H1 (cell line): ENCODE measurements at regions not wholly inside any gene's neighbourhood (a gene's known extent, or its start where the extent isn't known, plus 50 kb on each side); places are given as distances from the start of the nearest gene placed in this dataset.

ENCODE experiments used
- CTCF ChIA-PET: fragments of 300-600 bp; sonication (Branson Sonifier 250); formaldehyde crosslinking; loops from one replicate; lab custom pipeline; 2021; ENCODE audit not compliant: partially characterized antibody; lab: Charles Lee
- POLR2A ChIA-PET: fragments of 300-600 bp; sonication (Branson Sonifier 250); formaldehyde crosslinking; loops from one replicate; lab custom pipeline; 2021; ENCODE audit warnings: inconsistent platforms; ENCODE audit not compliant: partially characterized antibody; lab: Charles Lee
- DNase-seq, 2 experiments: peaks; one replicate each; pipeline versions ENCODE4 v3.0.0 to v3.0.0-alpha.2; 2010 to 2022; ENCODE audit warnings: low spot score in 2 of 2, low read depth in 1 of 2, mixed read lengths in 1 of 2
- FAIRE-seq: peaks from 2 replicates; lab custom pipeline; 2011; peaks lifted over from hg19 to GRCh38; lab: Jason Lieb, UNC
- H2AFZ ChIP-seq: 2 replicates; pipeline ENCODE4 v1.8.1; 2012; ENCODE audit warnings: low read length, inconsistent platforms
- H2AK5ac ChIP-seq: 2 replicates; pipeline ENCODE4 v1.6.1; 2013; ENCODE audit warnings: low read depth, low read length
- H2BK120ac ChIP-seq: replicated peaks from 2 replicates; pipeline ENCODE3; 2013; ENCODE audit warnings: low read depth, low read length, inconsistent platforms
- H2BK12ac ChIP-seq: 2 replicates; pipeline ENCODE4 v1.6.1; 2013; ENCODE audit warnings: low read depth, low read length
- H2BK15ac ChIP-seq: 2 replicates; pipeline ENCODE4 v1.6.1; 2013; ENCODE audit warnings: low read length
- H2BK20ac ChIP-seq: 2 replicates; pipeline ENCODE4 v1.6.1; 2013; ENCODE audit warnings: low read length
- H2BK5ac ChIP-seq: 2 replicates; pipeline ENCODE4 v1.6.1; 2013; ENCODE audit warnings: low read depth, low read length
- H3K14ac ChIP-seq: 2 replicates; pipeline ENCODE4 v1.6.1; 2013; ENCODE audit warnings: inconsistent platforms; ENCODE audit not compliant: insufficient read length
- H3K18ac ChIP-seq: 2 replicates; pipeline ENCODE4 v1.6.1; 2013; ENCODE audit warnings: low read length; ENCODE audit errors: extremely low read depth
- H3K23ac ChIP-seq: 2 replicates; pipeline ENCODE4 v1.6.1; 2013; ENCODE audit warnings: inconsistent platforms; ENCODE audit not compliant: insufficient read length
- H3K23me2 ChIP-seq: 2 replicates; pipeline ENCODE4 v1.6.1; 2013; ENCODE audit warnings: low read depth, low read length
- H3K27ac ChIP-seq: 2 replicates; pipeline ENCODE4 v1.6.1; 2011; ENCODE audit warnings: low read depth, low read length, inconsistent platforms
- H3K27me3 ChIP-seq, 4 experiments: replicated peaks in 1 of 4; 1 replicate in 1 of 4; 2 replicates in 3 of 4; pipeline versions ENCODE4 v1.6.1 to v1.8.1; 2011 to 2013; ENCODE audit warnings: low read length in 3 of 4, mild to moderate bottlenecking in 3 of 4, inconsistent platforms in 2 of 4, mixed read lengths in 2 of 4, moderate library complexity in 1 of 4; ENCODE audit not compliant: control insufficient read depth in 3 of 4, insufficient read depth in 3 of 4; ENCODE audit errors: extremely low read depth in 1 of 4
- H3K36me3 ChIP-seq, 4 experiments: 2 replicates each; pipeline versions ENCODE4 v1.6.1 to v1.8.1; 2011 to 2013; ENCODE audit warnings: mild to moderate bottlenecking in 4 of 4, low read length in 3 of 4, moderate library complexity in 2 of 4, control low read depth in 1 of 4, inconsistent platforms in 1 of 4; ENCODE audit not compliant: insufficient read depth in 4 of 4, control insufficient read depth in 2 of 4
- H3K4ac ChIP-seq: replicated peaks from 2 replicates; pipeline ENCODE3; 2013; ENCODE audit warnings: low read length, low read depth, mixed read lengths, inconsistent platforms; ENCODE audit not compliant: insufficient read length
- H3K4me1 ChIP-seq, 4 experiments: replicated peaks in 1 of 4; 1 replicate in 1 of 4; 2 replicates in 3 of 4; pipeline versions ENCODE4 v1.6.1 to v1.8.1; 2011 to 2013; ENCODE audit warnings: low read length in 3 of 4, inconsistent platforms in 2 of 4, mixed read lengths in 1 of 4; ENCODE audit not compliant: insufficient read depth in 4 of 4, control insufficient read depth in 3 of 4
- H3K4me2 ChIP-seq, 2 experiments: 2 replicates each; pipeline versions ENCODE4 v1.6.1 to v1.8.1; 2011 to 2013; ENCODE audit warnings: low read depth in 2 of 2, low read length in 2 of 2, control low read depth in 1 of 2, inconsistent platforms in 1 of 2, mild to moderate bottlenecking in 1 of 2; ENCODE audit not compliant: insufficient read depth in 1 of 2
- H3K4me3 ChIP-seq, 4 experiments: fragments of 200-600, 300-600 bp in 1 of 4; sonication (generic), shearing (Covaris generic), sonication (Bioruptor Twin) in 1 of 4; 2 replicates each; pipeline versions ENCODE4 v1.5.1 to v1.8.1; 2011 to 2016; ENCODE audit warnings: low read length in 4 of 4, low read depth in 3 of 4, control low read depth in 2 of 4, inconsistent platforms in 2 of 4, mild to moderate bottlenecking in 2 of 4, mixed read lengths in 1 of 4, moderate library complexity in 1 of 4; ENCODE audit not compliant: insufficient read depth in 2 of 4; ENCODE audit errors: extremely low read depth in 1 of 4
- H3K56ac ChIP-seq: replicated peaks from 2 replicates; pipeline ENCODE3; 2013; ENCODE audit warnings: low read depth, mild to moderate bottlenecking, mixed read lengths, low read length, inconsistent platforms; ENCODE audit not compliant: insufficient read length
- H3K79me1 ChIP-seq: 2 replicates; pipeline ENCODE4 v1.6.1; 2013; ENCODE audit warnings: low read depth, low read length, control low read depth
- H3K79me2 ChIP-seq, 2 experiments: 2 replicates each; pipeline versions ENCODE4 v1.6.1 to v1.8.1; 2012 to 2013; ENCODE audit warnings: low read length in 2 of 2, mild to moderate bottlenecking in 2 of 2, inconsistent platforms in 1 of 2; ENCODE audit not compliant: insufficient read depth in 2 of 2, control insufficient read depth in 1 of 2
- H3K9ac ChIP-seq, 4 experiments: replicated peaks in 1 of 4; 1 replicate in 1 of 4; 2 replicates in 3 of 4; pipeline versions ENCODE4 v1.6.1 to v1.8.1; 2011 to 2013; ENCODE audit warnings: low read depth in 3 of 4, low read length in 3 of 4, control low read depth in 2 of 4, mild to moderate bottlenecking in 2 of 4, moderate library complexity in 2 of 4, inconsistent platforms in 1 of 4; ENCODE audit errors: extremely low read depth in 1 of 4
- H3K9me3 ChIP-seq, 2 experiments: 2 replicates each; pipeline versions ENCODE4 v1.6.1 to v1.8.1; 2012 to 2013; ENCODE audit warnings: mild to moderate bottlenecking in 2 of 2, moderate library complexity in 2 of 2, control low read depth in 1 of 2, inconsistent platforms in 1 of 2, low read depth in 1 of 2, low read length in 1 of 2, mixed read lengths in 1 of 2; ENCODE audit not compliant: insufficient read depth in 2 of 2
- H4K20me1 ChIP-seq, 2 experiments: replicated peaks in 1 of 2; 2 replicates each; pipeline versions ENCODE3 to v1.8.1; 2011 to 2013; ENCODE audit warnings: inconsistent platforms in 2 of 2, low read length in 2 of 2, mild to moderate bottlenecking in 1 of 2; ENCODE audit not compliant: insufficient read depth in 2 of 2, control insufficient read depth in 1 of 2
- H4K5ac ChIP-seq: 2 replicates; pipeline ENCODE4 v1.6.1; 2013; ENCODE audit warnings: low read length, low read depth, mixed read lengths, inconsistent platforms; ENCODE audit not compliant: insufficient read length
- H4K8ac ChIP-seq: 2 replicates; pipeline ENCODE4 v1.8.0; 2013; ENCODE audit warnings: mild to moderate bottlenecking, moderate library complexity, low read length, inconsistent platforms; ENCODE audit not compliant: insufficient read depth; ENCODE audit errors: extremely low read depth
- H4K91ac ChIP-seq: replicated peaks from 2 replicates; pipeline ENCODE3; 2013; ENCODE audit warnings: low read length, mixed read lengths, inconsistent platforms; ENCODE audit not compliant: insufficient read length
- BACH1 ChIP-seq: IDR thresholded peaks from 2 replicates; pipeline ENCODE4 v1.6.1; 2012; ENCODE audit warnings: low read length, improper control_type of control experiment
- GTF2F1 ChIP-seq: IDR thresholded peaks from 2 replicates; pipeline ENCODE4 v1.6.1; 2012; ENCODE audit warnings: low read depth, low read length, improper control_type of control experiment, borderline replicate concordance
- KDM4A ChIP-seq: IDR thresholded peaks from one replicate; pipeline ENCODE4 v1.7.1; 2012; ENCODE audit warnings: low read depth, mild to moderate bottlenecking, moderate library complexity, low read length, inconsistent platforms; ENCODE audit not compliant: severe bottlenecking
- RAD21 ChIP-seq, 2 experiments: IDR thresholded peaks in 1 of 2; conservative IDR thresholded peaks in 1 of 2; 2 replicates each; pipeline ENCODE4 v1.6.1; 2011; ENCODE audit warnings: low read depth in 2 of 2, low read length in 2 of 2, improper control_type of control experiment in 1 of 2, inconsistent platforms in 1 of 2, mild to moderate bottlenecking in 1 of 2, moderate library complexity in 1 of 2
- SIRT6 ChIP-seq: IDR thresholded peaks from one replicate; pipeline ENCODE4 v1.7.1; 2012; ENCODE audit warnings: low read length, inconsistent platforms
- TBP ChIP-seq: IDR thresholded peaks from 2 replicates; pipeline ENCODE4 v1.6.1; 2011; ENCODE audit warnings: low read depth, low read length, improper control_type of control experiment
- TCF12 ChIP-seq: IDR thresholded peaks from 2 replicates; pipeline ENCODE4 v1.6.1; 2011; ENCODE audit warnings: low read depth, mild to moderate bottlenecking, low read length
- WGBS, 2 experiments: shearing (Covaris generic) in 1 of 2; methylation state at CpG; one replicate each; pipeline versions ENCODE4 v1.1.6 to v1.1.7; 2013 to 2015; ENCODE audit warnings: low lambda C conversion rate in 2 of 2, mixed read lengths in 2 of 2, inconsistent platforms in 1 of 2, low coverage in 1 of 2, missing lambda C conversion rate in 1 of 2; ENCODE audit not compliant: insufficient replicate concordance in 2 of 2, insufficient coverage in 1 of 2, insufficient read length in 1 of 2; ENCODE audit errors: extremely low coverage in 1 of 2, missing lambda C conversion rate in 1 of 2; 5-methylcytosine and 5-hydroxymethylcytosine counted together
- TF ChIP-seq, protein P1 (sequence below), 3 experiments: IDR thresholded peaks; 1 replicate in 2 of 3; 2 replicates in 1 of 3; pipeline versions ENCODE4 v1.5.1 to v1.6.1; 2011; ENCODE audit warnings: low read length in 3 of 3, mild to moderate bottlenecking in 3 of 3, inconsistent platforms in 2 of 3, low read depth in 1 of 3, moderate library complexity in 1 of 3; ENCODE audit not compliant: insufficient read depth in 1 of 3; ENCODE audit errors: control extremely low read depth in 1 of 3
- TF ChIP-seq, protein P2 (sequence below): IDR thresholded peaks from 2 replicates; pipeline ENCODE4 v1.6.1; 2011; ENCODE audit warnings: low read depth, mild to moderate bottlenecking, low read length; ENCODE audit not compliant: insufficient read depth
- TF ChIP-seq, protein P3 (sequence below): IDR thresholded peaks from 2 replicates; pipeline ENCODE4 v1.6.1; 2012; ENCODE audit warnings: inconsistent platforms

DNA sequence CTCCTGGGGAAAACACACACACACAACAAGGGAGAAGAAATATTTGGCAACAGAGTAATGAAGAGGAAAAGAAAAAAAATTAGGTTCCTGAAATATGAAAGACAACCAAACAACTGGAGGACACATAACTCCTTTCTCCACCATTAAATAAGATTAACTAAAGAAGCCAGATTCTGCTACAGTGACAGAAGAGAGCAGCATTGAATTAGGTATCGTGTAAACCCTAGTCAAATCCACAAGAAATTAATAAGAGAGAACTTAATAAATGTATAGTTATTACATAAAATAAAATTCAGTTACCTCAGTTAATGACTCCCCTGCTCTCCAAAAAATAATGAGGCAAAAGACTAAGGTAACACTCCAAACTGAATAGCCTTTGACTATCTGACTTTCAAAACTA, 306.7 kb downstream of the CRPPA start:
- H2BK20ac ChIP-seq, result no peak overlapping the region
- no peak overlapping the region for H4K91ac ChIP-seq
- no peak overlapping the region for H2AK5ac ChIP-seq
- peak; percentile 66 to 70 for TF ChIP-seq RAD21 (IDR thresholded peaks at IDR 0.05 in 1 of 2, conservative IDR thresholded peaks at IDR 0.05 in 1 of 2; ENCODE audit: low read depth in 2 of 2, low read length in 2 of 2)
- TF ChIP-seq TCF12, result no peak
- TF ChIP-seq, protein P1, sequence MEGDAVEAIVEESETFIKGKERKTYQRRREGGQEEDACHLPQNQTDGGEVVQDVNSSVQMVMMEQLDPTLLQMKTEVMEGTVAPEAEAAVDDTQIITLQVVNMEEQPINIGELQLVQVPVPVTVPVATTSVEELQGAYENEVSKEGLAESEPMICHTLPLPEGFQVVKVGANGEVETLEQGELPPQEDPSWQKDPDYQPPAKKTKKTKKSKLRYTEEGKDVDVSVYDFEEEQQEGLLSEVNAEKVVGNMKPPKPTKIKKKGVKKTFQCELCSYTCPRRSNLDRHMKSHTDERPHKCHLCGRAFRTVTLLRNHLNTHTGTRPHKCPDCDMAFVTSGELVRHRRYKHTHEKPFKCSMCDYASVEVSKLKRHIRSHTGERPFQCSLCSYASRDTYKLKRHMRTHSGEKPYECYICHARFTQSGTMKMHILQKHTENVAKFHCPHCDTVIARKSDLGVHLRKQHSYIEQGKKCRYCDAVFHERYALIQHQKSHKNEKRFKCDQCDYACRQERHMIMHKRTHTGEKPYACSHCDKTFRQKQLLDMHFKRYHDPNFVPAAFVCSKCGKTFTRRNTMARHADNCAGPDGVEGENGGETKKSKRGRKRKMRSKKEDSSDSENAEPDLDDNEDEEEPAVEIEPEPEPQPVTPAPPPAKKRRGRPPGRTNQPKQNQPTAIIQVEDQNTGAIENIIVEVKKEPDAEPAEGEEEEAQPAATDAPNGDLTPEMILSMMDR (IDR thresholded peaks at IDR 0.05; ENCODE audit: control extremely low read depth in 1 of 3, insufficient read depth in 1 of 3, low read depth in 1 of 3, low read length in 3 of 3), result peak in 2 of 3 experiments; percentile 27 to 31; a peak in 2 of 4 replicates
- TF ChIP-seq, protein P2, sequence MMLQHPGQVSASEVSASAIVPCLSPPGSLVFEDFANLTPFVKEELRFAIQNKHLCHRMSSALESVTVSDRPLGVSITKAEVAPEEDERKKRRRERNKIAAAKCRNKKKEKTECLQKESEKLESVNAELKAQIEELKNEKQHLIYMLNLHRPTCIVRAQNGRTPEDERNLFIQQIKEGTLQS, result no peak
- no peak for TF ChIP-seq GTF2F1
- TF ChIP-seq TBP, result no peak
- no peak for TF ChIP-seq KDM4A
- TF ChIP-seq, protein P3, sequence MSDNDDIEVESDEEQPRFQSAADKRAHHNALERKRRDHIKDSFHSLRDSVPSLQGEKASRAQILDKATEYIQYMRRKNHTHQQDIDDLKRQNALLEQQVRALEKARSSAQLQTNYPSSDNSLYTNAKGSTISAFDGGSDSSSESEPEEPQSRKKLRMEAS, result no peak
- TF ChIP-seq SIRT6, result no peak
- no peak for TF ChIP-seq BACH1
- H3K4me1 ChIP-seq, result no peaks in the 10 kb centered on the region
- no peaks in the 10 kb centered on the region for H3K79me1 ChIP-seq
- no peaks in the 10 kb centered on the region for H3K27me3 ChIP-seq
- H3K27ac ChIP-seq, result no peak overlapping the region
- no peak overlapping the region for H3K23ac ChIP-seq
- FAIRE-seq (no peak), DNase-seq (no peak)
- ChIA-PET POLR2A (interaction anchor here (0.6 kb wide), 1 partner anchor 936 kb away, joined by 5 read pairs; no protein-coding TSS in a partner anchor), CTCF (interaction anchor here (0.6 to 1.0 kb wide), 3 partner anchors 165 to 687 kb away, joined by 3 to 5 read pairs (median 3); no protein-coding TSS in a partner anchor)
- H4K5ac ChIP-seq, result no peak overlapping the region
- H3K18ac ChIP-seq, result no peak overlapping the region
- H3K9ac ChIP-seq, result no peak overlapping the region
- H3K56ac ChIP-seq, result no peak overlapping the region
- H2AFZ ChIP-seq, result no peak overlapping the region
- no peak overlapping the region for H3K4me3 ChIP-seq
- H3K4me2 ChIP-seq, result no peak overlapping the region
- no peak overlapping the region for H3K14ac ChIP-seq
- 83% methylated on average over 1 of the region's 1 CpG; no CpG with 5 or more reads in 1 of the 2 experiments for WGBS, 2 experiments
- no peaks in the 10 kb centered on the region for H3K36me3 ChIP-seq
- H3K4ac ChIP-seq, result no peak overlapping the region
- no peak overlapping the region for H2BK15ac ChIP-seq
- H4K20me1 ChIP-seq, result no peaks in the 10 kb centered on the region
- H2BK5ac ChIP-seq, result no peak overlapping the region
- peaks cover 0 to 6% of the 10 kb centered on the region in 2 experiments; a peak in 2 of 4 replicates for H3K9me3 ChIP-seq
- no peak overlapping the region for H2BK120ac ChIP-seq
- no peak overlapping the region for H4K8ac ChIP-seq
- H3K23me2 ChIP-seq, result no peaks in the 10 kb centered on the region
- H2BK12ac ChIP-seq, result no peak overlapping the region
- H3K79me2 ChIP-seq, result no peaks in the 10 kb centered on the region
